Stimulated activated CD4-positive, alpha-beta T cell treated with anti-CD3 and anti-CD28 coated beads, Interleukin-15, amount 100 ng/mL, for 1 hour (primary cell): ENCODE measurements at regions not wholly inside any gene's neighbourhood (a gene's known extent, or its start where the extent isn't known, plus 50 kb on each side); places are given as distances from the start of the nearest gene placed in this dataset.

Source experiments
- DNase-seq, 2 donors: peaks; one replicate each; pipeline ENCODE4 v3.0.0-alpha.2; 2020; ENCODE audit warnings: low read depth in 1 of 2, low spot score in 1 of 2

- no peak for DNase-seq
These were observed 287.1 kb upstream of the ID2 start for GRCh38 chr2:8394569-8395359.

- DNase-seq, result no peak
These were observed 286.1 kb upstream of the ID2 start for GRCh38 chr2:8395718-8396117.

- no peak for DNase-seq
These were observed 283.7 kb upstream of the ID2 start for GRCh38 chr2:8398040-8398668.

GRCh38 chr2:8399731-8400130 lies 282.1 kb upstream of the ID2 start:
- DNase-seq, result no peak

GRCh38 chr2:8400196-8400595 lies 281.7 kb upstream of the ID2 start:
- no peak for DNase-seq

GRCh38 chr2:8402222-8402621 lies 279.6 kb upstream of the ID2 start:
- no peak for DNase-seq

- no peak for DNase-seq
These were observed 278.0 kb upstream of the ID2 start for GRCh38 chr2:8403876-8404275.

GRCh38 chr2:8405334-8405733 lies 276.5 kb upstream of the ID2 start:
- DNase-seq, result no peak

- no peak for DNase-seq
These were observed 275.6 kb upstream of the ID2 start for GRCh38 chr2:8406271-8406670.

GRCh38 chr2:8407332-8407731 lies 274.5 kb upstream of the ID2 start:
- DNase-seq, result no peak

GRCh38 chr2:8408560-8409460 lies 273.0 kb upstream of the ID2 start:
- DNase-seq, result peak in 1 of 2 donors; percentile 50

- DNase-seq, result no peak
These were observed 272.2 kb upstream of the ID2 start for GRCh38 chr2:8409461-8410260.

- DNase-seq, result no peak
These were observed 269.8 kb upstream of the ID2 start for GRCh38 chr2:8412082-8412481.

GRCh38 chr2:8412586-8412985 lies 269.3 kb upstream of the ID2 start:
- DNase-seq, result no peak

GRCh38 chr2:8413589-8414135 lies 268.2 kb upstream of the ID2 start:
- DNase-seq, result no peak

GRCh38 chr2:8414946-8415879 lies 266.6 kb upstream of the ID2 start:
- DNase-seq, result no peak

GRCh38 chr2:8416001-8416571 lies 265.8 kb upstream of the ID2 start:
- no peak for DNase-seq

GRCh38 chr2:8416849-8417832 lies 264.7 kb upstream of the ID2 start:
- DNase-seq, result no peak
